ENCODE measurements at regions not wholly inside any gene's neighbourhood (a gene's known extent, or its start where the extent isn't known, plus 50 kb on each side); places are given as distances from the start of the nearest gene placed in this dataset.

GRCh38 chr18:77669331-77669730 lies 419.7 kb downstream of the GALR1 start:
- TF ChIP-seq CTCF (IDR thresholded peaks at IDR 0.05; ENCODE audit: control insufficient read depth, insufficient read depth, low read depth, low read length, missing control alignments) = no peak
- no peak overlapping the region for H3K4me3 ChIP-seq (ENCODE audit: control insufficient read depth, low read depth, low read length)
- no peak for DNase-seq (ENCODE audit: low read depth)

GRCh38 chr18:77671456-77672167 lies 422.0 kb downstream of the GALR1 start:
- no peak for DNase-seq (ENCODE audit: low read depth)
- no peak for TF ChIP-seq CTCF (IDR thresholded peaks at IDR 0.05; ENCODE audit: control insufficient read depth, insufficient read depth, low read depth, low read length, missing control alignments)
- no peak overlapping the region for H3K4me3 ChIP-seq (ENCODE audit: control insufficient read depth, low read depth, low read length)

GRCh38 chr18:77676910-77677309 lies 427.3 kb downstream of the GALR1 start:
- DNase-seq (ENCODE audit: low read depth) = no peak
- TF ChIP-seq CTCF (IDR thresholded peaks at IDR 0.05; ENCODE audit: control insufficient read depth, insufficient read depth, low read depth, low read length, missing control alignments) = no peak
- H3K4me3 ChIP-seq (ENCODE audit: control insufficient read depth, low read depth, low read length) = no peak overlapping the region

- H3K4me3 ChIP-seq (ENCODE audit: control insufficient read depth, low read depth, low read length) = no peak overlapping the region
- no peak for DNase-seq (ENCODE audit: low read depth)
- no peak for TF ChIP-seq CTCF (IDR thresholded peaks at IDR 0.05; ENCODE audit: control insufficient read depth, insufficient read depth, low read depth, low read length, missing control alignments)
Measured at GRCh38 chr18:77677536-77677935, 427.9 kb downstream of the GALR1 start.

GRCh38 chr18:77679869-77680268 lies 430.2 kb downstream of the GALR1 start:
- H3K4me3 ChIP-seq (ENCODE audit: control insufficient read depth, low read depth, low read length) = no peak overlapping the region
- no peak for TF ChIP-seq CTCF (IDR thresholded peaks at IDR 0.05; ENCODE audit: control insufficient read depth, insufficient read depth, low read depth, low read length, missing control alignments)
- DNase-seq (ENCODE audit: low read depth) = no peak

GRCh38 chr18:77700051-77700450 lies 450.4 kb downstream of the GALR1 start:
- DNase-seq (ENCODE audit: low read depth) = no peak
- TF ChIP-seq CTCF (IDR thresholded peaks at IDR 0.05; ENCODE audit: control insufficient read depth, insufficient read depth, low read depth, low read length, missing control alignments) = no peak
- no peak overlapping the region for H3K4me3 ChIP-seq (ENCODE audit: control insufficient read depth, low read depth, low read length)

Measured in AG09309 (cell line).